ENCODE measurements at regions not wholly inside any gene's neighbourhood (a gene's known extent, or its start where the extent isn't known, plus 50 kb on each side); places are given as distances from the start of the nearest gene placed in this dataset.

DNA sequence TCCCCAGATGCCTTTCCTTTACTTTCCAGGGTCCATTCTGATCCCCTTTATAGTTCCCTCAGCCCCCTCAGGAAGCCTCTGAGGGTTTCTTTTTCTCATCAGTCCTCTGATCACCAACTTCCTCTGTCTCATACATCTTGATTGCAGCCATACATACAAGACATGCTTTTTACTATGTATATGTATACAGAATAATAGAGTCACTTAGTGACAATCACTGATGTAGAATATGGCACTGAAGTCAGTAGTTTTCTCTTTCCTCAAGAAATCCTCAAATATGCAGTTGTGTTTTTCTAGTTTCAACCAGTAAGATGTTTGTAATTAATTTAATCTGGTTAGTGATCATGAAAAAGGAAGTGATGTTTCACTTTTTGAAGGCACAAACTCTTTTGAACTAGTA is 364.1 kb downstream of the MAN2A1 start:
- intact Hi-C loops (cut with DNase I), result no loop called here
- no peak for ATAC-seq
- no peak for DNase-seq (ENCODE audit: missing footprints)

DNA sequence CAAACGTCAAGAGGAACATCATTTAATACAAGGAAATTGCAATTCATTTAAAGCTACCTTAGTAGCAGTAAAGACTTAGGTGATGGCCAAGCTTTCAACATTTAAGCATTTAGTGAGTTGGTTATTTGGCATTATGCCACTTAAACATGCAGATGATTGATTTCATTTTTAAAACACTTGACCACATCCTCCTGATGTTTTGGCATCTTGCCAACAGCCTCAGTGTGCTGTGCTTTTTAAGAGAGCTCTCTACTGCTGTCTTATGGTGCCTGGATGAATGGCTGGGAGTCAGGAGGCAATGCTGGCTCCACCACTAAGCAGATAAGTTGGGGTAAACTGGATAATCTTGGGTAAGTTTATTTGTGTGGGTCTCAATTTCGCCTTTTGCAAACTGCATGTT is 364.5 kb downstream of the MAN2A1 start:
- no peak for DNase-seq (ENCODE audit: missing footprints)
- intact Hi-C loops (cut with DNase I), result no loop called here
- no peak for ATAC-seq

GRCh38 chr5:110055302-110055701 is 365.6 kb downstream of the MAN2A1 start:
- intact Hi-C loops (cut with DNase I), result no loop called here
- no peak for ATAC-seq
- no peak for DNase-seq (ENCODE audit: missing footprints)

- ATAC-seq, result no peak
- intact Hi-C loops (cut with DNase I), result no loop called here
- DNase-seq (ENCODE audit: missing footprints), result no peak
These were observed 366.9 kb downstream of the MAN2A1 start for GRCh38 chr5:110056580-110057114.

DNA sequence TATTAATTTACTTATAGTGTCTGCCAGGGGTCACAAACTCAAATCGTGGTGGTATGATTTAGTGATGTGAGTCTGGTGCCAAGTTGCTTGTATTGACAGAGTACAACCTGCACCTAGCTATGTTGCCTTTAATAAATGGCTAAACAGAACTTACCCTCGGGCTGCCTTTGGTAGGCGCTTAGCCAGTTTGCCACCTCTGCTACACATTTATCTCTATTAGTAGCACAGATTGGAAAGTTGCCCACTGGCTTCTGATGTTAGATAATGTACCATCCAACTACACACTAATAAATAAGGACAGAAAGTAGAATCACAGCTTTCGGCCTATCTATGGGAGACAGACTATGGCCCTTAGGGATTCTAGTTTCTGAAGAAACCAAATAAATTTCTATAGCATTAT is 368.4 kb downstream of the MAN2A1 start:
- ATAC-seq (no peak), DNase-seq (ENCODE audit: missing footprints) (no peak)
- intact Hi-C loops (cut with DNase I), result no loop called here

GRCh38 chr5:110062246-110062645 is 372.5 kb downstream of the MAN2A1 start:
- no peak for DNase-seq (ENCODE audit: missing footprints)
- no peak for ATAC-seq
- intact Hi-C loops (cut with DNase I), result no loop called here

DNA sequence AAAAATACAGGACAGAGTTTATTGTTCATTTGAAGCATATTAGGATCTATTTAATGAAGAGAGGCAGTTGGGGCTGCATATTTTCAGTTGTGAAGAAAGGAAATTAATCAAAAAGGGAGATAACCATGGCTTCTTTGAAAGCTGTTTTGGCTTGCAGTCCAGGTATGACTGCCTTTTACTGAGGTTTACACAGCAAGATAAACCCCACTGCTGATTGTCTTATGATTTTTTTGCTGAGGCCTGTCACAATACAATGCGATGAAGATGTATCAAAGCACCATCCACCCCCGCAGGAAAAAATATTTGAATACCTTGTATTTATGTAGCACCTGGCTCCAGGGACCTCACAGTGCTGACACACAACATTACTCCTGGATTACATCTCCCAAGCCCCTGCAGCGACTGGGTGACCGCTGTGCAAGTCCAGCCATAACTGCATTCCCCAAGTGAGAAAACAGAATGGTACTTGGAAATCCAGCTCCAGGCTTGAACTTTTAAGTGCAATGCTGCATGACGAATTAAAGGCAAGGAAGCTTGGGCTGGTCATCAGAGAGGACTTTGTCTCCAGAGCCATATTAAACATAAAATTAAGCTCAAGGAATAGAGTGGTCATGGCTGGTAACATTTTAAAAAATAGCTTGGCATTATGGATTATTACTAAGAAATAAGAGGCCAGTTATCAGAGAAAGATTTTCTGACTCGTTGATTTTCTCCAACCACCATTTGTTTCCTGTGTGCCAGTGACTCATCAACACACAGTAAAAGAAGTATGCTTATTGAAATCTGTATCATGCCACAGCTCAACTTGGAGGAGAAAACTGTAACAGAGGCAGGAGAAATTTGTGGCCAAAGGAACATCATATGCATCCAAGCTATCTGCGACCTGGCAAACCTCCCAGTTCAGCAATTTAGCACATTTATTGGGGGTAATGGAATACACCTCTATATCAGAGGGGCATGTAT is 374.2 kb downstream of the MAN2A1 start:
- no peak for DNase-seq (ENCODE audit: missing footprints)
- intact Hi-C loops (cut with DNase I), result no loop called here
- no peak for ATAC-seq

DNA sequence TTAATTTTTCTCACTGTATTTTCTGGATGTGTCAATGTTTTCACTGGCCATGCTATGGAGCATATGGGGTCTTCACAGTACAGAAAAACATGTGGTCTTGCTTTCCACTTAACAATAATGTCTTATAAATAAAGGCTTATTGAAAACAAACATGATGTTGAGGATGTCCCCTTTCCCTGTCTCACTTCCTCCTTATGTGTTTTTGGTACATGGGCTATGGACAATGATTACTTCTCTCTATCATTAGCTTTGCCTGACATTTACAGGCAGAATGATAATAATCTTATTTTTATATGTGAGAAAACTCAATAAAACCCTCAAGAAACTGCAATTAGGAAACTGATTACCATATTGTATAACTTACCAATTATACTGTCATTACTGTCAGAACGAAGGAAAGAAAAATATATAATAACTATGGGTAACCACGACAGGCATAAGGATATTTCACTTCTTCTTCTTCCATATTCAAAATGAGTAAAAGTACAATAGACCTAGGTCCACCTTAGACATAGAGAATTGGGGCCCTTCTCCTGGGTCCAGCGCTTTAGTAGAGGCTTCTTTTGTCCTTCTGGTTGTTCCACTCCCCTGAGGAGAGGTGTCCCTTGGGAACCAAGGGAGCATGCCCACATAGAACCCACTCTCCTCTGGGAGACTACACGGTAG is 375.0 kb downstream of the MAN2A1 start:
- ATAC-seq (no peak), DNase-seq (ENCODE audit: missing footprints) (no peak)
- intact Hi-C loops (cut with DNase I), result no loop called here

DNA sequence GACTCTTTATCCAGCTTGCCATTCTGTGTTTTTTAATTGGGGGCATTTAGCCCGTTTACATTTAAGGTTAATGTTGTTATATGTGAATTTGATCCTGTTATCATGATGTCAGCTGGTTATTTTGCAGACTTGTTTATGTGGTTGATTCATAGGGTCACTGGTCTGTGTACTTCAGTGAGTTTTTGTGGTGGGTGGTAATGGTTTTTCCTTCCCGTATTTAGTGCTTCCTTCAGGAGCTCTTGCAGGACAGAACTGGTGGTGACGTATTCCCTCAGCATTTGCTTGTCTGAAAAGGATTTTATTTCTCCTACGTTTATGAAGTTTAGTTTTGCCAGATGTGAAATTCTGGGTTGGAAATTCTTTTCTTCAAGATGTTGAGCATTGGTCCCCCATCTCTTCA is 381.1 kb downstream of the MAN2A1 start:
- no peak for ATAC-seq
- DNase-seq (ENCODE audit: missing footprints), result no peak
- intact Hi-C loops (cut with DNase I), result no loop called here

GRCh38 chr5:110072651-110073050 is 382.9 kb downstream of the MAN2A1 start:
- no peak for ATAC-seq
- intact Hi-C loops (cut with DNase I), result no loop called here
- no peak for DNase-seq (ENCODE audit: missing footprints)

GRCh38 chr5:110073534-110073933 is 383.8 kb downstream of the MAN2A1 start:
- intact Hi-C loops (cut with DNase I), result no loop called here
- DNase-seq (ENCODE audit: missing footprints) (no peak), ATAC-seq (no peak)

DNA sequence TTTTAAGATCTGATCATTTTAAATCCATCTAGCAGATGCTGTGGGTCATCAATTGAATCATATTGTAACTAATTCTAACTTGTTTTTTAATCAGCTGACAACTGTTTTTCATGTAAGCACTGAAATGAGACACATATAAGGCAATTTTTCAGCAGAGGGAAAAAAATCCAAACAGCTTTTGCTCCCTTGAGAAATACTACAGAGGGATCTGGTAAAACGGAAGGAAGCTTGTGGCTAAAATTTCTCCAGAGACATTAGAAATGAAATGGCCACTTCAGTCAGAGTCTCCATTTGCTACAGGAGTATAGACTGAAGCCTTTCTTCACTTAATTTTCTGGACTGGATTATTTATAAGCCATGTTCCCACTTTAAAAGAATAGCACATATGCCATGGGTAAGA is 385.9 kb downstream of the MAN2A1 start:
- ATAC-seq, result no peak
- no peak for DNase-seq (ENCODE audit: missing footprints)
- intact Hi-C loops (cut with DNase I), result no loop called here

DNA sequence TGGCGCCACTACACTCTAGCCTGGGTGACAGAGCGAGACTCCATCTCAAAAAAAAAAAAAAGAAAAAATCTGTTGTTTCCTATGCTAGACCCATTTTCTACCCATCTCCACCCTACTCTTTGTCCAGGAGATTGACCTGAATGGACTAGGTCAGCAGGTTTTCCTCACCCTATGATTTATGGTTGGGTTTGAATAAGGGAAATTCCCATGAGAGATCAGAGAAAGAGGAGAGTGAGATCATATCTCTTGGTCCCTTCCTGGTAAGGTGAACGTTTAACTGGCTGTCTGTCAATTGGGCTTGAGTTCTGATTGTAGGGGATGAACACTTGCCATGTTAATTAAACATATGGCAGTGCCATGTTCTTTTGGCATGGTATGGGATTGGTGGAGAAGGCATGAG is 387.4 kb downstream of the MAN2A1 start:
- intact Hi-C loops (cut with DNase I), result no loop called here
- DNase-seq (ENCODE audit: missing footprints) (no peak), ATAC-seq (no peak)

DNA sequence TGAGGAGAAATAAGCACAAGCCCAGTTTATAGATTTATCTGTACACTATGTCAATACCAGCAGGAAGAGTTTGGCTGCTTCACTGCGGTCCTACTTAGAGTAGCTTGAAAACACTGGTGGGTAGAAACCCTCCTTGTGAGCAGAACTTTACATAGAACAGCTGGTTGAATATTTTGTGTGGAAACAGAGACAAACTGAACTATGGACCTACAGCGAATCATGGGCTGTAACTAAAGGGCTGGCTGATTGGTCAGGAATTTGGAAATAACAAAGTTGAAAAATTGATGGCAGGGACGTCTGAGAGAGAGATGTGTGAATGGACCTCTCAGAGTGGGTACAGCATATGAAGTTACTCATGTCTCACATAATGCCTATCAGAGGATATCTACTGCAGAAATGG is 392.5 kb downstream of the MAN2A1 start:
- intact Hi-C loops (cut with DNase I), result no loop called here
- DNase-seq (ENCODE audit: missing footprints) (no peak), ATAC-seq (no peak)

DNA sequence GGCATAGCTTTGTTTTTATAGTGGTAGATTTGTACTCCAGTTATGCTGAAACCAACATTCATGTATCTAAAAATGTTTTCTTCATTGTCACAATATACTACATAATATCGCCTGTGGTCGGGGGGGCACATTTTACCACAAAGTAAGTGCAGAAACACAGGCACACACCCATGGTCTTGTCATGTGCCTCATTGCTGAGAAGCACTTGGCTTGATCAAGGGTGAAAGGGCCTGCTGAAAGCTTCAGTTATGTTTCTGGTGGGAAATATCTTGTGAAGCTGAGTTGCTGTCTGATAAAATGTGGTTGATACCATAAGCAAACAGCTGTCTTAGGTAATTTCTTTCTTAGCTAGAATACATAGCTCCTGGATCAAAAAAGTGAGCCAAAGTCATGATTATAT is 393.1 kb downstream of the MAN2A1 start:
- ATAC-seq, result no peak
- no peak for DNase-seq (ENCODE audit: missing footprints)
- intact Hi-C loops (cut with DNase I), result no loop called here

DNA sequence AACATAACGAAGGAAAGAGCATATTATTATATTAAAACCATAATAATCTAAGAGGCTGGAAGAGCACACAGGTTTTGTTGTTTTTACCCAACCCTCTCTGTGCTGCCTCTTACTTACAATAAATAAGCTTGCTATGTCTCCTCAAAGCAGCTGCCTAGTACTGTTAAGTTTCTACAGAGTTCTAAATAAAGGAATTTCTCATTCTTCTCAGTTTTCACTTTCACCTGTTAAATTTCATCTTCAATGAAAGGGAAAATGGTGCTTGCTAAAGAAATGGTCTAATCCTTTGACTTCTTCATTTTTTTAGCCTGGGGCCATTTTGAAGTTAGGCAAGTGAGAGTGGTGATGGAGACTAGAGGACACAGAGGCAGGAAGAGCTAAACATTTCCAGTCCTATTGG is 396.1 kb downstream of the MAN2A1 start:
- no peak for DNase-seq (ENCODE audit: missing footprints)
- intact Hi-C loops (cut with DNase I), result no loop called here
- no peak for ATAC-seq

DNA sequence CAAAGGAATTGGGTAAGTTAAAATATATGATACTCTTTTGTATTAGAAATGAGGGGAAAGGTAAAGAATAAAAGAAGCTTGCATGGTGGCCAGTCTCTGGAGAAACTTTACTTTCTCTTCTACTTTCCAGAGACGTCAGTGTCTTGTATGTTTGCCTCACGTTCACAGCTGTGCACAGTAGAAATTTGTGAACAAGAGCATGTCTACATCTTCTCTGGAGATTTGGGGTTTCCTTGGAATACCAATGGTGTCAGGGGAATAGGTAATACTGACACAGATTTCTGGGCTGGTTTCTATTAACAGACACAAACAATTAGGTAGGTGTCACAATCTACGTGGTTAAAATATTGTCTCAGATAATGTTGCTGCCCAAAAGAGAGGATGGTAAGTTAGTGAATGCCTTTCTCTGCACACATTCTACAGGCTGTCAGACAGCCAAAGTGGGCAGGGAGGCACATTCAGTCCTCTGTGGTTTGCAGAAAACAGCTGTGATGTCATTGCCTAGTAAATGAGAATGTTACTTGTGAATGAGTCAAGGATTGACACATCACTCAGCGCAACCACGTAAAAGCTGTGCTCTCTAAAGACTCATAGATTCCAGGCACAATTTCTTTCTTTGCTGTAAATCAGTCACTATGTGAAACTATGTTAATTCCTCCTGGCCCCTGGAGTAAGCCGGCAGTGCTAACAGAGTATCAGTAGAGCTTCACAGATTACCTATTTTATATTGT is 397.1 kb downstream of the MAN2A1 start:
- DNase-seq (ENCODE audit: missing footprints) (no peak), ATAC-seq (peak; percentile 77)
- intact Hi-C loops (cut with DNase I), result no loop called here

- DNase-seq (ENCODE audit: missing footprints), result no peak
- no peak for ATAC-seq
These were observed 398.1 kb downstream of the MAN2A1 start for GRCh38 chr5:110087829-110088228.

DNA sequence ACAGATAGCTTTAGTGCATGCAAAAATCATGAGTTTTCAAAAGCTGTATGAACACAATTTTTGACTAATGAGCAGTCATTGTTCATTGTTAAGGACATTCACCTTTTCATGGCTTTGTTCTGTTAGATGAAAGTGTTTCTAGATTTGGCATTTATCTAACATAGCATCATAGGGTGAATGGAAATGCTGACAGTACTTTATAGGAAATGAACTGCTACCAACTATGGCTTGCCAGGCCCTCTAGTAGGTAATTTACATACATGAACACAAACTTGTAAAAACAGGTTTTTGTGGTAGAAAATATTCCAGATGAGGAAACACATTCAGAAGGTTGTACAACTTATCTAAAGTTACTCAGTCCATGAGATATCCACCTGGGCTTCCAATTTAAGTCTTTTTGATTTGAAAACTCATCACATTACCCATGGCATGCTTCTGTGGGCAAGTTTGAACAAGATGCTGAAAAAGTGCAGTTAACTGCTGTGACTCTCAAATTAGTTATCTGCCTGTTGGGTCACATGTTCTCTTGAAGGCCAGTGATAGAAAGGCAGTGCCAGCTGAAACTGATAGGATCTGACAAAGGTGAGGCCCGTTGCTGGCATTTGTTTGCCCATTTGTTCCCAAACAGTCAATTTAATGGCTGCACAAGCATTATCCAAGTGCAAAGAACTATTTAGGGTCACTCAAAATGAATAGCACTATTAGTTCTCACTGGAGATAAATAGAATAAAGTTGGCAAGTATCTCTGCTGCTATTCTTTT is 399.1 kb downstream of the MAN2A1 start:
- intact Hi-C loops (cut with DNase I), result no loop called here
- ATAC-seq (no peak), DNase-seq (ENCODE audit: missing footprints) (no peak)

More at GRCh38 chr5:110087829-110088228, 398.1 kb downstream of the MAN2A1 start:
- intact Hi-C loops (cut with DNase I), result no loop called here

All from Right ventricle myocardium inferior (tissue), 1 donor.